Keratinocyte (primary cell): ENCODE measurements at regions not wholly inside any gene's neighbourhood (a gene's known extent, or its start where the extent isn't known, plus 50 kb on each side); places are given as distances from the start of the nearest gene placed in this dataset.

ENCODE experiments used
- DNase-seq: peaks from one replicate; pipeline ENCODE4 v3.0.0-alpha.2; 2011; ENCODE audit warnings: low read depth, missing footprints, low spot score
- FAIRE-seq: peaks from 2 replicates; lab custom pipeline; 2011; peaks lifted over from hg19 to GRCh38; lab: Jason Lieb, UNC
- H2AFZ ChIP-seq: 2 replicates; pipeline ENCODE4 v1.6.0; 2012; ENCODE audit warnings: low read length, control low read depth, inconsistent platforms; ENCODE audit not compliant: control insufficient read depth
- H3K27ac ChIP-seq: 2 replicates; pipeline ENCODE4 v1.5.1; 2011; ENCODE audit warnings: low read length; ENCODE audit not compliant: control insufficient read depth, insufficient read depth
- H3K27me3 ChIP-seq: 3 replicates; pipeline ENCODE4 v1.6.0; 2011; ENCODE audit warnings: low read length; ENCODE audit not compliant: control insufficient read depth, insufficient read depth; ENCODE audit errors: extremely low read depth
- H3K36me3 ChIP-seq, 2 experiments: 2 replicates in 1 of 2; 3 replicates in 1 of 2; pipeline ENCODE4 v1.5.1; 2011; ENCODE audit warnings: low read length in 2 of 2, mild to moderate bottlenecking in 1 of 2; ENCODE audit not compliant: control insufficient read depth in 2 of 2, insufficient read depth in 2 of 2; ENCODE audit errors: extremely low read depth in 1 of 2
- H3K4me1 ChIP-seq: 3 replicates; pipeline ENCODE4 v1.5.1; 2011; ENCODE audit warnings: low read length; ENCODE audit not compliant: control insufficient read depth, insufficient read depth; ENCODE audit errors: extremely low read depth
- H3K4me2 ChIP-seq: 3 replicates; pipeline ENCODE4 v1.6.0; 2011; ENCODE audit warnings: low read depth, low read length; ENCODE audit not compliant: control insufficient read depth, insufficient read depth; ENCODE audit errors: extremely low read depth
- H3K4me3 ChIP-seq, 3 experiments: fragments of 200-600 bp in 1 of 3; sonication (generic) in 1 of 3; 2 replicates in 2 of 3; 3 replicates in 1 of 3; pipeline ENCODE4 v1.5.1; 2011 to 2016; ENCODE audit warnings: low read length in 3 of 3, mild to moderate bottlenecking in 3 of 3, control low read depth in 2 of 3, inconsistent platforms in 1 of 3, low read depth in 1 of 3, mixed read lengths in 1 of 3, mixed run types in 1 of 3, moderate library complexity in 1 of 3; ENCODE audit not compliant: control insufficient read depth in 2 of 3, insufficient read depth in 2 of 3; ENCODE audit errors: extremely low read depth in 1 of 3
- H3K79me2 ChIP-seq: 2 replicates; pipeline ENCODE4 v1.6.0; 2012; ENCODE audit warnings: low read length; ENCODE audit not compliant: control insufficient read depth, insufficient read depth
- H3K9ac ChIP-seq: 3 replicates; pipeline ENCODE4 v1.6.0; 2011; ENCODE audit warnings: low read length; ENCODE audit not compliant: control insufficient read depth, insufficient read depth; ENCODE audit errors: extremely low read depth
- H3K9me1 ChIP-seq: 3 replicates; pipeline ENCODE4 v1.6.0; 2011; ENCODE audit warnings: low read length; ENCODE audit not compliant: control insufficient read depth, insufficient read depth; ENCODE audit errors: extremely low read depth
- H3K9me3 ChIP-seq: 2 replicates; pipeline ENCODE4 v1.5.1; 2012; ENCODE audit warnings: low read depth, low read length; ENCODE audit not compliant: control insufficient read depth
- H4K20me1 ChIP-seq: 3 replicates; pipeline ENCODE4 v1.6.0; 2011; ENCODE audit warnings: low read length; ENCODE audit not compliant: control insufficient read depth, insufficient read depth; ENCODE audit errors: extremely low read depth
- CTCF ChIP-seq, 3 experiments: IDR thresholded peaks in 1 of 3; conservative IDR thresholded peaks in 1 of 3; optimal IDR thresholded peaks in 1 of 3; 2 replicates in 2 of 3; 3 replicates in 1 of 3; pipeline versions ENCODE3 to v1.5.1; 2011; ENCODE audit warnings: low read length in 3 of 3, mild to moderate bottlenecking in 3 of 3, moderate library complexity in 2 of 3, control low read depth in 1 of 3, inconsistent platforms in 1 of 3; ENCODE audit not compliant: insufficient read depth in 2 of 3; ENCODE audit errors: extremely low read depth in 1 of 3
- EZH2 ChIP-seq: IDR thresholded peaks from one replicate; pipeline ENCODE4 v1.6.1; 2012; ENCODE audit warnings: inconsistent platforms, mild to moderate bottlenecking, low read length, moderate library complexity
- dilution Hi-C: fragments of 300-500 bp; cut with MboI; formaldehyde crosslinking; loops from one replicate; pipeline ENCODE4 v1.7.0; 2020; ENCODE audit warnings: low sequenced_read_pairs; ENCODE audit not compliant: extremely low pct_ligation_motif_present

- no peak overlapping the region for H3K4me3 ChIP-seq
- no peaks in the 10 kb centered on the region for H3K36me3 ChIP-seq
- no peak for FAIRE-seq
- TF ChIP-seq EZH2 = no peak
- TF ChIP-seq CTCF (optimal IDR thresholded peaks at IDR 0.05 in 1 of 3, IDR thresholded peaks at IDR 0.05 in 1 of 3, conservative IDR thresholded peaks at IDR 0.05 in 1 of 3; ENCODE audit: extremely low read depth in 1 of 3, insufficient read depth in 2 of 3, low read length in 3 of 3) = no peak
- no peaks in the 10 kb centered on the region for H3K9me1 ChIP-seq
- no peak overlapping the region for H3K4me2 ChIP-seq
- H3K27ac ChIP-seq = no peak overlapping the region
- H3K4me1 ChIP-seq = no peaks in the 10 kb centered on the region
- dilution Hi-C loops = no loop called here
- H3K9me3 ChIP-seq = no peaks in the 10 kb centered on the region
- no peaks in the 10 kb centered on the region for H3K27me3 ChIP-seq
- no peaks in the 10 kb centered on the region for H4K20me1 ChIP-seq
- H3K79me2 ChIP-seq = no peaks in the 10 kb centered on the region
- no peak overlapping the region for H2AFZ ChIP-seq
- no peak for DNase-seq
- H3K9ac ChIP-seq = no peak overlapping the region
These were observed 1227.7 kb upstream of the GJE1 start for GRCh38 chr6:140905050-140905449.

DNA sequence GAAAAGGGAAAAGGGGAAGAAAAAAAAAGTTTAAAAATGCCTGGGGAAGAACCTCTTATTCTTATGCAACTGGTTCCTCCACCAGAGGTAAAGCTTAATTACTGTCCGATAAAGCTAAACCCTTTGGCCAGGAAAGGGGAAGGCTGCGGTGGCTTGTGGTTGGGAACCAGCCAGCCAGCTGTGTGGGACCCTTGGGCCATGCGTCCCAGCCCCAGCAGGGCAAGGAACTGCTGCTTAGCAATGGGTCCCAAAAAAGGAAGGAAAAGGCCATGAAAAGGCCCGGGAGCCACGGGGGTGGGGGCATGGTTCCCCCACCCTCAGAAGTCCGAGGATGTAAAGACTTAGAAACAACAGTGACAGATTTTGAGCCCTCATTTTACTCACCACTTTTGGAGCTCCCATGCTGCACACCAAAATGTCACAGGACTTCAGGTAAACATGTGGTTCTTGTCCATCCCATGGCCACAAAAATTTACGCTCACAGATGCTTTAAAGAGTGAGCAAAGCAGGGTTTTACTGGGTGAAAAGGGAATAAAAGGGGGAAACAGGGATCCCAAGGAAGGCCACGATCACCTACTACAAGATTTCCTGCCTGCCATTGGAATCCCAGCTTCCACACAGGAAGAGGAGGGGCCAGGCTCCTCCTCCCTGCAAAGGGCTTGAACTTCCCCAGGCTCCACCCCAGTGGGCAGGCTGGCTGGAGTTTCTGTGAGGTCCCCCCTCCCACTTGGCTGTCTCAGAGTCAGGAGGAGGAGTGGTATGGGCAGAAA is 1234.7 kb upstream of the GJE1 start:
- no peak for DNase-seq
- H3K9ac ChIP-seq = no peak overlapping the region
- no peak overlapping the region for H3K4me2 ChIP-seq
- H2AFZ ChIP-seq = no peak overlapping the region
- no peaks in the 10 kb centered on the region for H3K36me3 ChIP-seq
- H3K27ac ChIP-seq = no peak overlapping the region
- no peaks in the 10 kb centered on the region for H3K9me3 ChIP-seq
- H3K9me1 ChIP-seq = no peaks in the 10 kb centered on the region
- H3K27me3 ChIP-seq = no peaks in the 10 kb centered on the region
- no peaks in the 10 kb centered on the region for H3K79me2 ChIP-seq
- no peak overlapping the region for H3K4me3 ChIP-seq
- no peak for FAIRE-seq
- dilution Hi-C loops = no loop called here
- TF ChIP-seq EZH2 (no peak), CTCF (optimal IDR thresholded peaks at IDR 0.05 in 1 of 3, IDR thresholded peaks at IDR 0.05 in 1 of 3, conservative IDR thresholded peaks at IDR 0.05 in 1 of 3; ENCODE audit: extremely low read depth in 1 of 3, insufficient read depth in 2 of 3, low read length in 3 of 3) (no peak)
- H4K20me1 ChIP-seq = no peaks in the 10 kb centered on the region
- H3K4me1 ChIP-seq = no peaks in the 10 kb centered on the region
